DOHH2 (cell line): ENCODE measurements at regions not wholly inside any gene's neighbourhood (a gene's known extent, or its start where the extent isn't known, plus 50 kb on each side); places are given as distances from the start of the nearest gene placed in this dataset.
"Not testable (repeated sequence)": the region's sequence is repeated elsewhere in the genome, so short reads cannot be mapped to it uniquely, and the experiment has no call there.

ENCODE experiments used
- EZH2phosphoT487 ChIP-seq: fragments of 200-600 bp; sonication (generic); IDR thresholded peaks from 2 replicates; pipeline ENCODE4 v1.6.1; 2017; ENCODE audit warnings: borderline replicate concordance, mild to moderate bottlenecking, antibody characterized with exemption, low read length, moderate library complexity, mixed read lengths
- TF ChIP-seq, protein P1 (sequence below): fragments of 200-600 bp; sonication (generic); IDR thresholded peaks from one replicate; pipeline ENCODE4 v1.5.1; 2014; ENCODE audit warnings: antibody characterized with exemption, mild to moderate bottlenecking, low read depth, low read length; ENCODE audit not compliant: poor library complexity, severe bottlenecking

DNA sequence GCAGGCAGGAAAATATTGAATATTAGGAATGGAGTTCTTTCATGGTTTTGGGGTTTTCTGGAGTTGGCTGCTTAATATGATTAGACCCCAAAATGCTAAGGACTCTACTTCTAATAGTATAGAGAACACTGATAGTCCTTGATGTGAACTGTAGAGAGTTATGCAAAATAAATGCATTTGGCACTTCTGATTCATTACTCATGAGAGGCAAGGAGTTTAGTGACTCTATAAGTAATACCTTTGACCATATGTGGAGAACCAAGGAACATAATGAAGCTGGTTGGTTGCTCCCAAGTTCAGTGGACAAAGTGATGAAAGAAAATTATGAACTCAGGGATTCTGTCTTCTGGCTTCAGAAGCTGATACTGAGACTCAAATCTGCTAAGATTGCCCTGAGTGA is 83.9 kb upstream of the RANBP6 start:
- TF ChIP-seq, protein P1, sequence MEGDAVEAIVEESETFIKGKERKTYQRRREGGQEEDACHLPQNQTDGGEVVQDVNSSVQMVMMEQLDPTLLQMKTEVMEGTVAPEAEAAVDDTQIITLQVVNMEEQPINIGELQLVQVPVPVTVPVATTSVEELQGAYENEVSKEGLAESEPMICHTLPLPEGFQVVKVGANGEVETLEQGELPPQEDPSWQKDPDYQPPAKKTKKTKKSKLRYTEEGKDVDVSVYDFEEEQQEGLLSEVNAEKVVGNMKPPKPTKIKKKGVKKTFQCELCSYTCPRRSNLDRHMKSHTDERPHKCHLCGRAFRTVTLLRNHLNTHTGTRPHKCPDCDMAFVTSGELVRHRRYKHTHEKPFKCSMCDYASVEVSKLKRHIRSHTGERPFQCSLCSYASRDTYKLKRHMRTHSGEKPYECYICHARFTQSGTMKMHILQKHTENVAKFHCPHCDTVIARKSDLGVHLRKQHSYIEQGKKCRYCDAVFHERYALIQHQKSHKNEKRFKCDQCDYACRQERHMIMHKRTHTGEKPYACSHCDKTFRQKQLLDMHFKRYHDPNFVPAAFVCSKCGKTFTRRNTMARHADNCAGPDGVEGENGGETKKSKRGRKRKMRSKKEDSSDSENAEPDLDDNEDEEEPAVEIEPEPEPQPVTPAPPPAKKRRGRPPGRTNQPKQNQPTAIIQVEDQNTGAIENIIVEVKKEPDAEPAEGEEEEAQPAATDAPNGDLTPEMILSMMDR = not testable (repeated sequence)
- not testable (repeated sequence) for TF ChIP-seq EZH2phosphoT487
